SK-N-SH treated with all-trans-retinoic acid at 6 μM for 48 hours (cell line): ENCODE measurements at regions not wholly inside any gene's neighbourhood (a gene's known extent, or its start where the extent isn't known, plus 50 kb on each side); places are given as distances from the start of the nearest gene placed in this dataset.

ENCODE experiments used
- ATAC-seq: fragments of 200-7000 bp; cut with Tn5 transposase; 3 replicates; pipeline ENCODE4 v1.9.1; 2020; ENCODE audit warnings: mild to moderate bottlenecking, moderate library complexity
- ARNTL ChIP-seq: fragments of 450-650 bp; formaldehyde crosslinking; IDR thresholded peaks from 2 replicates; pipeline ENCODE4 v1.5.0; 2020; ENCODE audit warnings: low read depth, mild to moderate bottlenecking, moderate library complexity, borderline replicate concordance
- BACH2 ChIP-seq: fragments of 250-450 bp; sonication (Bioruptor Pico); IDR thresholded peaks from 2 replicates; pipeline ENCODE4 v1.9.0; 2021; ENCODE audit warnings: mild to moderate bottlenecking, borderline replicate concordance
- CREB5 ChIP-seq: fragments of 250-450 bp; sonication (Bioruptor Pico); IDR thresholded peaks from 2 replicates; pipeline ENCODE4 v1.5.1; 2020; ENCODE audit warnings: low read depth, mild to moderate bottlenecking, moderate library complexity
- CSDC2 ChIP-seq: fragments of 250-450 bp; sonication (Bioruptor Pico); IDR thresholded peaks from 2 replicates; pipeline ENCODE4 v1.5.0; 2020; ENCODE audit warnings: mild to moderate bottlenecking, moderate library complexity
- CSRNP3 ChIP-seq: fragments of 250-450 bp; sonication (Bioruptor Pico); IDR thresholded peaks from 2 replicates; pipeline ENCODE4 v1.5.1; 2021; ENCODE audit warnings: mild to moderate bottlenecking, moderate library complexity
- ESRRG ChIP-seq: fragments of 250-450 bp; sonication (Bioruptor Pico); IDR thresholded peaks from 2 replicates; pipeline ENCODE4 v1.6.1; 2021; ENCODE audit warnings: mild to moderate bottlenecking
- GLIS3 ChIP-seq: fragments of 250-450 bp; sonication (Bioruptor Pico); IDR thresholded peaks from 2 replicates; pipeline ENCODE4 v1.5.0; 2020; ENCODE audit warnings: mild to moderate bottlenecking, moderate library complexity
- ISL1 ChIP-seq: fragments of 250-450 bp; sonication (Bioruptor Pico); IDR thresholded peaks from 2 replicates; pipeline ENCODE4 v2.1.2; 2022; ENCODE audit warnings: mild to moderate bottlenecking, moderate library complexity
- OSR1 ChIP-seq: fragments of 250-450 bp; sonication (Bioruptor Pico); IDR thresholded peaks from 2 replicates; pipeline ENCODE4 v1.8.0; 2022; ENCODE audit warnings: moderate library complexity, mild to moderate bottlenecking, inconsistent platforms
- PATZ1 ChIP-seq: fragments of 250-450 bp; sonication (Bioruptor Pico); IDR thresholded peaks from 2 replicates; pipeline ENCODE4 v1.8.0; 2020; ENCODE audit warnings: mild to moderate bottlenecking, moderate library complexity, borderline replicate concordance
- POU6F1 ChIP-seq: fragments of 250-450 bp; sonication (Bioruptor Pico); IDR thresholded peaks from 2 replicates; pipeline ENCODE4 v1.8.0; 2021; ENCODE audit warnings: low read depth, mild to moderate bottlenecking, moderate library complexity, borderline replicate concordance
- PPARA ChIP-seq: fragments of 250-450 bp; sonication (Bioruptor Pico); IDR thresholded peaks from 2 replicates; pipeline ENCODE4 v1.5.0; 2020; ENCODE audit warnings: mild to moderate bottlenecking, borderline replicate concordance
- RARB ChIP-seq: fragments of 250-450 bp; sonication (Bioruptor Pico); IDR thresholded peaks from 2 replicates; pipeline ENCODE4 v1.8.0; 2021; ENCODE audit warnings: mild to moderate bottlenecking, moderate library complexity
- SNAI2 ChIP-seq: fragments of 250-450 bp; sonication (Bioruptor Pico); IDR thresholded peaks from 2 replicates; pipeline ENCODE4 v1.5.0; 2020; ENCODE audit warnings: mild to moderate bottlenecking, moderate library complexity
- TCF4 ChIP-seq: fragments of 250-450 bp; sonication (Bioruptor Pico); IDR thresholded peaks from 2 replicates; pipeline ENCODE4 v1.8.0; 2021; ENCODE audit warnings: mild to moderate bottlenecking, moderate library complexity, borderline replicate concordance
- TOX ChIP-seq: fragments of 250-450 bp; sonication (Bioruptor Pico); IDR thresholded peaks from 2 replicates; pipeline ENCODE4 v1.8.0; 2021; ENCODE audit warnings: mild to moderate bottlenecking, moderate library complexity, borderline replicate concordance
- TSHZ2 ChIP-seq: fragments of 250-450 bp; sonication (Bioruptor Pico); IDR thresholded peaks from 2 replicates; pipeline ENCODE4 v1.5.0; 2020; ENCODE audit warnings: mild to moderate bottlenecking, moderate library complexity
- ZC3H10 ChIP-seq: fragments of 250-450 bp; sonication (Bioruptor Pico); IDR thresholded peaks from 2 replicates; pipeline ENCODE4 v1.5.1; 2021; ENCODE audit warnings: mild to moderate bottlenecking, moderate library complexity
- ZFP3 ChIP-seq: fragments of 250-450 bp; sonication (Bioruptor Pico); IDR thresholded peaks from 2 replicates; pipeline ENCODE4 v1.5.0; 2020; ENCODE audit warnings: mild to moderate bottlenecking, moderate library complexity
- ZFP30 ChIP-seq: fragments of 450-650 bp; formaldehyde crosslinking; IDR thresholded peaks from 2 replicates; pipeline ENCODE4 v1.5.0; 2022; ENCODE audit warnings: mild to moderate bottlenecking, moderate library complexity
- ZNF565 ChIP-seq: fragments of 450-650 bp; formaldehyde crosslinking; conservative IDR thresholded peaks from 2 replicates; pipeline ENCODE4 v1.5.0; 2020; ENCODE audit warnings: low read depth, mild to moderate bottlenecking, moderate library complexity
- ZNF8 ChIP-seq: fragments of 450-650 bp; formaldehyde crosslinking; IDR thresholded peaks from 2 replicates; pipeline ENCODE4 v1.5.0; 2020; ENCODE audit warnings: mild to moderate bottlenecking, moderate library complexity

GRCh38 chr6:9388596-9388995 lies 953.3 kb upstream of the SLC35B3 start:
- no peak for TF ChIP-seq ZFP3
- TF ChIP-seq BACH2 = no peak
- no peak for TF ChIP-seq POU6F1 (CRISPR knock-in tag)
- TF ChIP-seq RARB (CRISPR knock-in tag) = no peak
- TF ChIP-seq, all 23 proteins: peak for 0
- ATAC-seq = no peak

- no peak for TF ChIP-seq PATZ1 (CRISPR knock-in tag)
- TF ChIP-seq ZFP30 (CRISPR knock-in tag) = no peak
- no peak for TF ChIP-seq ZC3H10 (CRISPR knock-in tag)
- TF ChIP-seq, all 23 proteins: peak for 0
- ATAC-seq = no peak
Observed at GRCh38 chr6:9380568-9380967, 945.2 kb upstream of the SLC35B3 start.

- no peak for ATAC-seq
- no peak for TF ChIP-seq ESRRG (CRISPR knock-in tag)
- TF ChIP-seq CREB5 (CRISPR knock-in tag) = no peak
- no peak for TF ChIP-seq RARB (CRISPR knock-in tag)
- no peak for TF ChIP-seq TCF4 (CRISPR knock-in tag)
- no peak for TF ChIP-seq PPARA
- no peak for TF ChIP-seq BACH2
- TF ChIP-seq ARNTL (CRISPR knock-in tag) = no peak
- no peak for TF ChIP-seq CSDC2 (CRISPR knock-in tag)
- TF ChIP-seq ZNF8 (CRISPR knock-in tag) = no peak
- TF ChIP-seq OSR1 (CRISPR knock-in tag) = no peak
- TF ChIP-seq ZNF565 (CRISPR knock-in tag) = no peak
- no peak for TF ChIP-seq SNAI2 (CRISPR knock-in tag)
- TF ChIP-seq POU6F1 (CRISPR knock-in tag) = no peak
- TF ChIP-seq TOX (CRISPR knock-in tag) = no peak
- TF ChIP-seq PATZ1 (CRISPR knock-in tag) = no peak
- no peak for TF ChIP-seq CSRNP3
- TF ChIP-seq ISL1 = no peak
- TF ChIP-seq TSHZ2 (CRISPR knock-in tag) = no peak
- no peak for TF ChIP-seq ZFP30 (CRISPR knock-in tag)
- no peak for TF ChIP-seq GLIS3
Observed at GRCh38 chr6:9373308-9373707, 938.0 kb upstream of the SLC35B3 start.
